Muscle layer of duodenum (tissue), 2 donors: ENCODE measurements at regions not wholly inside any gene's neighbourhood (a gene's known extent, or its start where the extent isn't known, plus 50 kb on each side); places are given as distances from the start of the nearest gene placed in this dataset.

Source experiments
- H3K27ac ChIP-seq: one replicate; pipeline ENCODE4 v1.7.0; 2013; ENCODE audit warnings: mild to moderate bottlenecking, low read length
- H3K27me3 ChIP-seq: one replicate; pipeline ENCODE4 v1.7.0; 2013; ENCODE audit warnings: low read depth, mild to moderate bottlenecking, control low read depth, low read length
- H3K36me3 ChIP-seq, 2 donors: one replicate each; pipeline ENCODE4 v1.7.0; 2013; ENCODE audit warnings: low read length in 2 of 2, control low read depth in 1 of 2, mild to moderate bottlenecking in 1 of 2; ENCODE audit not compliant: insufficient read depth in 2 of 2, control insufficient read depth in 1 of 2
- H3K4me1 ChIP-seq, 2 donors: one replicate each; pipeline ENCODE4 v1.7.0; 2013; ENCODE audit warnings: low read length in 2 of 2, mild to moderate bottlenecking in 2 of 2, control low read depth in 1 of 2, moderate library complexity in 1 of 2; ENCODE audit not compliant: insufficient read depth in 2 of 2, control insufficient read depth in 1 of 2
- H3K4me3 ChIP-seq, 2 donors: one replicate each; pipeline ENCODE4 v1.7.0; 2013; ENCODE audit warnings: low read length in 2 of 2, low read depth in 1 of 2, mild to moderate bottlenecking in 1 of 2
- H3K9me3 ChIP-seq, 2 donors: one replicate each; pipeline ENCODE4 v1.7.0; 2013; ENCODE audit warnings: low read length in 2 of 2, control low read depth in 1 of 2, mild to moderate bottlenecking in 1 of 2; ENCODE audit not compliant: control insufficient read depth in 1 of 2
- donor health status: healthy.

- Histone ChIP-seq H3K4me3 (no peak overlapping the region), H3K27ac (no peak overlapping the region), H3K9me3 (no peaks in the 10 kb centered on the region), H3K27me3 (no peaks in the 10 kb centered on the region), H3K36me3 (no peaks in the 10 kb centered on the region), H3K4me1 (no peaks in the 10 kb centered on the region)
Observed at GRCh38 chr4:17103231-17103630, 204.8 kb upstream of the LDB2 start.

- Histone ChIP-seq H3K4me1 (no peaks in the 10 kb centered on the region), H3K9me3 (no peaks in the 10 kb centered on the region), H3K27me3 (no peaks in the 10 kb centered on the region), H3K4me3 (no peak overlapping the region), H3K36me3 (no peaks in the 10 kb centered on the region), H3K27ac (no peak overlapping the region)
Observed at GRCh38 chr4:17098996-17099395, 200.6 kb upstream of the LDB2 start.

GRCh38 chr4:17098401-17098800, 200.0 kb upstream of the LDB2 start:
- no peaks in the 10 kb centered on the region for H3K36me3 ChIP-seq

GRCh38 chr4:17097362-17097761, 198.9 kb upstream of the LDB2 start:
- Histone ChIP-seq H3K36me3 (no peaks in the 10 kb centered on the region), H3K4me1 (no peaks in the 10 kb centered on the region), H3K27me3 (no peaks in the 10 kb centered on the region), H3K4me3 (no peak overlapping the region), H3K27ac (no peak overlapping the region), H3K9me3 (no peaks in the 10 kb centered on the region)

More at GRCh38 chr4:17098401-17098800, 200.0 kb upstream of the LDB2 start:
- H3K4me3 ChIP-seq = no peak overlapping the region
- no peak overlapping the region for H3K27ac ChIP-seq
- no peaks in the 10 kb centered on the region for H3K27me3 ChIP-seq
- H3K9me3 ChIP-seq = no peaks in the 10 kb centered on the region
- no peaks in the 10 kb centered on the region for H3K4me1 ChIP-seq

- Histone ChIP-seq H3K27ac (no peak overlapping the region), H3K36me3 (no peaks in the 10 kb centered on the region), H3K4me1 (no peaks in the 10 kb centered on the region), H3K9me3 (no peaks in the 10 kb centered on the region), H3K4me3 (no peak overlapping the region), H3K27me3 (no peaks in the 10 kb centered on the region)
Observed at GRCh38 chr4:17096692-17097091, 198.2 kb upstream of the LDB2 start.

- Histone ChIP-seq H3K27ac (no peak overlapping the region), H3K4me1 (no peaks in the 10 kb centered on the region), H3K4me3 (no peak overlapping the region), H3K36me3 (no peaks in the 10 kb centered on the region), H3K9me3 (no peaks in the 10 kb centered on the region), H3K27me3 (no peaks in the 10 kb centered on the region)
Observed at GRCh38 chr4:17095771-17096170, 197.3 kb upstream of the LDB2 start.

- Histone ChIP-seq H3K36me3 (no peaks in the 10 kb centered on the region), H3K4me3 (no peak overlapping the region), H3K4me1 (no peaks in the 10 kb centered on the region), H3K27ac (no peak overlapping the region), H3K27me3 (no peaks in the 10 kb centered on the region), H3K9me3 (no peaks in the 10 kb centered on the region)
Observed at GRCh38 chr4:17094876-17095210, 196.4 kb upstream of the LDB2 start.

GRCh38 chr4:17094159-17094875, 195.9 kb upstream of the LDB2 start:
- no peak overlapping the region for H3K4me3 ChIP-seq
- no peaks in the 10 kb centered on the region for H3K36me3 ChIP-seq
- no peaks in the 10 kb centered on the region for H3K27me3 ChIP-seq
- H3K27ac ChIP-seq = no peak overlapping the region
- H3K4me1 ChIP-seq = no peaks in the 10 kb centered on the region
- H3K9me3 ChIP-seq = no peaks in the 10 kb centered on the region

GRCh38 chr4:17093481-17093880, 195.0 kb upstream of the LDB2 start:
- H3K27ac ChIP-seq = no peak overlapping the region

GRCh38 chr4:17092736-17093437, 194.4 kb upstream of the LDB2 start:
- no peak overlapping the region for H3K27ac ChIP-seq
- no peaks in the 10 kb centered on the region for H3K27me3 ChIP-seq
- no peak overlapping the region for H3K4me3 ChIP-seq
- H3K36me3 ChIP-seq = no peaks in the 10 kb centered on the region
- H3K9me3 ChIP-seq = no peaks in the 10 kb centered on the region
- H3K4me1 ChIP-seq = no peaks in the 10 kb centered on the region

More at GRCh38 chr4:17093481-17093880, 195.0 kb upstream of the LDB2 start:
- Histone ChIP-seq H3K36me3 (no peaks in the 10 kb centered on the region), H3K4me3 (no peak overlapping the region), H3K9me3 (no peaks in the 10 kb centered on the region), H3K4me1 (no peaks in the 10 kb centered on the region), H3K27me3 (no peaks in the 10 kb centered on the region)

GRCh38 chr4:17091104-17091503, 192.7 kb upstream of the LDB2 start:
- Histone ChIP-seq H3K27ac (no peak overlapping the region), H3K36me3 (no peaks in the 10 kb centered on the region), H3K9me3 (no peaks in the 10 kb centered on the region), H3K27me3 (no peaks in the 10 kb centered on the region), H3K4me1 (no peaks in the 10 kb centered on the region), H3K4me3 (no peak overlapping the region)

- Histone ChIP-seq H3K27me3 (no peaks in the 10 kb centered on the region), H3K27ac (no peak overlapping the region), H3K36me3 (no peaks in the 10 kb centered on the region), H3K4me1 (no peaks in the 10 kb centered on the region), H3K9me3 (no peaks in the 10 kb centered on the region), H3K4me3 (no peak overlapping the region)
Observed at GRCh38 chr4:17090063-17090462, 191.6 kb upstream of the LDB2 start.
